ENCODE measurements at regions not wholly inside any gene's neighbourhood (a gene's known extent, or its start where the extent isn't known, plus 50 kb on each side); places are given as distances from the start of the nearest gene placed in this dataset.

- H3K36me3 ChIP-seq (ENCODE audit: low read depth) = no peaks in the 10 kb centered on the region
- H3K27me3 ChIP-seq (ENCODE audit: insufficient read depth, poor library complexity, severe bottlenecking) = no peaks in the 10 kb centered on the region
- ATAC-seq (ENCODE audit: low read depth) (no peak), DNase-seq (ENCODE audit: low spot score) (no peak)
- TF ChIP-seq, protein P1, sequence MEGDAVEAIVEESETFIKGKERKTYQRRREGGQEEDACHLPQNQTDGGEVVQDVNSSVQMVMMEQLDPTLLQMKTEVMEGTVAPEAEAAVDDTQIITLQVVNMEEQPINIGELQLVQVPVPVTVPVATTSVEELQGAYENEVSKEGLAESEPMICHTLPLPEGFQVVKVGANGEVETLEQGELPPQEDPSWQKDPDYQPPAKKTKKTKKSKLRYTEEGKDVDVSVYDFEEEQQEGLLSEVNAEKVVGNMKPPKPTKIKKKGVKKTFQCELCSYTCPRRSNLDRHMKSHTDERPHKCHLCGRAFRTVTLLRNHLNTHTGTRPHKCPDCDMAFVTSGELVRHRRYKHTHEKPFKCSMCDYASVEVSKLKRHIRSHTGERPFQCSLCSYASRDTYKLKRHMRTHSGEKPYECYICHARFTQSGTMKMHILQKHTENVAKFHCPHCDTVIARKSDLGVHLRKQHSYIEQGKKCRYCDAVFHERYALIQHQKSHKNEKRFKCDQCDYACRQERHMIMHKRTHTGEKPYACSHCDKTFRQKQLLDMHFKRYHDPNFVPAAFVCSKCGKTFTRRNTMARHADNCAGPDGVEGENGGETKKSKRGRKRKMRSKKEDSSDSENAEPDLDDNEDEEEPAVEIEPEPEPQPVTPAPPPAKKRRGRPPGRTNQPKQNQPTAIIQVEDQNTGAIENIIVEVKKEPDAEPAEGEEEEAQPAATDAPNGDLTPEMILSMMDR (IDR thresholded peaks at IDR 0.05; ENCODE audit: poor library complexity, severe bottlenecking) = no peak
- H3K4me1 ChIP-seq (ENCODE audit: insufficient read depth, poor library complexity, severe bottlenecking) = no peaks in the 10 kb centered on the region
- no peak overlapping the region for H3K27ac ChIP-seq (ENCODE audit: poor library complexity, severe bottlenecking)
- no peak overlapping the region for H3K4me3 ChIP-seq (ENCODE audit: severe bottlenecking)
- H3K9me3 ChIP-seq (ENCODE audit: severe bottlenecking) = no peaks in the 10 kb centered on the region
These were observed 315.8 kb downstream of the BLID start for GRCh38 chr11:121800240-121800639.

DNA sequence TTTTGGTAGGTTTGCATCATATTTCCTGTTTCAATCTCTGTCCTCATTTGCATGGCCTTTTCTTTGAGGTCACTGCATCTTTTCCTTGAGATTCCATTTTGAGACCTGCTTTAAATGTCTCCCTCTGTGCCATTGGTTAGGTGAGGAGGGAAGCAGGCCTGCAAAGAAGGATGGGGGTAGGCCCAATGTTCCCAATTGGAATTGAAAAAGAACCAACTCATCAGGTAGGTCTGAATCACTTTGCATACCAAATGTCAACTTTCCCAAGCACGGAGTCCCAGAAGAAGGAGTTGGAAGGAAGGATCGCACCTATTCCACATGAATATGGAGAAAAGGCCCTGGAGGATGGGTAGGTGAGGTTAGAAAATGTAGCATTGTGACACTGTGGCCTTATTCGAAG is 318.5 kb downstream of the BLID start:
- no peak for ATAC-seq (ENCODE audit: low read depth)
- H3K27me3 ChIP-seq (ENCODE audit: insufficient read depth, poor library complexity, severe bottlenecking) = no peaks in the 10 kb centered on the region
- H3K9me3 ChIP-seq (ENCODE audit: severe bottlenecking) = no peaks in the 10 kb centered on the region
- no peak overlapping the region for H3K4me3 ChIP-seq (ENCODE audit: severe bottlenecking)
- H3K4me1 ChIP-seq (ENCODE audit: insufficient read depth, poor library complexity, severe bottlenecking) = no peaks in the 10 kb centered on the region
- no peak for DNase-seq (ENCODE audit: low spot score)
- TF ChIP-seq, protein P1 (IDR thresholded peaks at IDR 0.05; ENCODE audit: poor library complexity, severe bottlenecking) = no peak
- H3K36me3 ChIP-seq (ENCODE audit: low read depth) = no peaks in the 10 kb centered on the region
- H3K27ac ChIP-seq (ENCODE audit: poor library complexity, severe bottlenecking) = no peak overlapping the region

DNA sequence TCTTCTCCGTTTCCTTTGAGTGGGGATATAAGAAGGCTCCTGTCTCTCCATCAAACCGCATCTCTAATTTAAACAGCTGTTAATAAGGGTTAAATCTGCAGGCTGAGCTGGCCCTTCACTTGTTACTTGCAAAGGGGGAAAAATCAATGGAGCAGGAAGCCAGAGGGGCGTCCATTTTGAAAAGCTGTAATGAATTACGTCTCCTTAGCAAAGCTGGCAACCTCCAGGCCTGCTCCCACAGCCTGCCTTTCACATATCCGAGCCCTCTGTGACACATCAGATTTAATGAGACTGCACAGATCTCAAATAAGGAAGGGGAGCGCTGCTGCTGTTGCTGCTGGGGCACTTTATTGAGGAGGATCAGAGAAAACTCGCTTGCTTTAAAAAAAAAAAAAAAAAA is 320.8 kb downstream of the BLID start:
- TF ChIP-seq, protein P1 (IDR thresholded peaks at IDR 0.05; ENCODE audit: poor library complexity, severe bottlenecking) = no peak
- Histone ChIP-seq H3K36me3 (ENCODE audit: low read depth) (no peaks in the 10 kb centered on the region), H3K9me3 (ENCODE audit: severe bottlenecking) (no peaks in the 10 kb centered on the region), H3K27ac (ENCODE audit: poor library complexity, severe bottlenecking) (no peak overlapping the region), H3K4me1 (ENCODE audit: insufficient read depth, poor library complexity, severe bottlenecking) (no peaks in the 10 kb centered on the region), H3K27me3 (ENCODE audit: insufficient read depth, poor library complexity, severe bottlenecking) (no peaks in the 10 kb centered on the region), H3K4me3 (ENCODE audit: severe bottlenecking) (no peak overlapping the region)
- ATAC-seq (ENCODE audit: low read depth) = no peak
- no peak for DNase-seq (ENCODE audit: low spot score)

GRCh38 chr11:121794671-121795141 is 321.3 kb downstream of the BLID start:
- TF ChIP-seq, protein P1 (IDR thresholded peaks at IDR 0.05; ENCODE audit: poor library complexity, severe bottlenecking) = no peak
- no peaks in the 10 kb centered on the region for H3K27me3 ChIP-seq (ENCODE audit: insufficient read depth, poor library complexity, severe bottlenecking)
- ATAC-seq (ENCODE audit: low read depth) = no peak

GRCh38 chr11:121793916-121794315 is 322.1 kb downstream of the BLID start:
- no peaks in the 10 kb centered on the region for H3K36me3 ChIP-seq (ENCODE audit: low read depth)
- TF ChIP-seq, protein P1 (IDR thresholded peaks at IDR 0.05; ENCODE audit: poor library complexity, severe bottlenecking) = no peak
- no peaks in the 10 kb centered on the region for H3K9me3 ChIP-seq (ENCODE audit: severe bottlenecking)
- H3K27ac ChIP-seq (ENCODE audit: poor library complexity, severe bottlenecking) = no peak overlapping the region
- no peak overlapping the region for H3K4me3 ChIP-seq (ENCODE audit: severe bottlenecking)
- ATAC-seq (ENCODE audit: low read depth) (no peak), DNase-seq (ENCODE audit: low spot score) (no peak)
- H3K4me1 ChIP-seq (ENCODE audit: insufficient read depth, poor library complexity, severe bottlenecking) = no peaks in the 10 kb centered on the region
- H3K27me3 ChIP-seq (ENCODE audit: insufficient read depth, poor library complexity, severe bottlenecking) = no peaks in the 10 kb centered on the region

More at GRCh38 chr11:121794671-121795141, 321.3 kb downstream of the BLID start:
- no peak overlapping the region for H3K27ac ChIP-seq (ENCODE audit: poor library complexity, severe bottlenecking)
- DNase-seq (ENCODE audit: low spot score) = no peak
- no peak overlapping the region for H3K4me3 ChIP-seq (ENCODE audit: severe bottlenecking)
- H3K36me3 ChIP-seq (ENCODE audit: low read depth) = no peaks in the 10 kb centered on the region
- H3K9me3 ChIP-seq (ENCODE audit: severe bottlenecking) = no peaks in the 10 kb centered on the region
- H3K4me1 ChIP-seq (ENCODE audit: insufficient read depth, poor library complexity, severe bottlenecking) = no peaks in the 10 kb centered on the region

Data from RWPE2 (cell line).